Immature natural killer cell (primary cell): ENCODE measurements at regions not wholly inside any gene's neighbourhood (a gene's known extent, or its start where the extent isn't known, plus 50 kb on each side); places are given as distances from the start of the nearest gene placed in this dataset.

Source experiments
- DNase-seq, 3 donors: peaks; one replicate each; pipeline ENCODE4 v3.0.0; 2022; ENCODE audit warnings: mixed read lengths in 1 of 3
- H3K27ac Mint-ChIP-seq, 6 donors: one replicate each; pipeline ENCODE4 v1.8.0; 2020; ENCODE audit warnings: mixed read lengths in 6 of 6, mild to moderate bottlenecking in 5 of 6, inconsistent platforms in 4 of 6, moderate library complexity in 3 of 6
- H3K27me3 Mint-ChIP-seq, 3 donors: one replicate each; pipeline ENCODE4 v1.8.0; 2020 to 2021; ENCODE audit warnings: low read depth in 3 of 3, mild to moderate bottlenecking in 3 of 3, mixed read lengths in 3 of 3, moderate library complexity in 3 of 3, inconsistent platforms in 1 of 3
- H3K36me3 Mint-ChIP-seq, 3 donors: one replicate each; pipeline ENCODE4 v1.8.0; 2020; ENCODE audit warnings: mixed read lengths in 3 of 3, inconsistent platforms in 2 of 3, mild to moderate bottlenecking in 2 of 3
- H3K4me1 Mint-ChIP-seq, 2 donors: one replicate each; pipeline ENCODE4 v1.8.0; 2020; ENCODE audit warnings: inconsistent platforms in 2 of 2, mild to moderate bottlenecking in 2 of 2, mixed read lengths in 2 of 2, moderate library complexity in 1 of 2
- H3K4me3 Mint-ChIP-seq, 5 donors: one replicate each; pipeline ENCODE4 v1.8.0; 2020; ENCODE audit warnings: mild to moderate bottlenecking in 5 of 5, mixed read lengths in 5 of 5, inconsistent platforms in 3 of 5, moderate library complexity in 3 of 5
- H3K9me3 Mint-ChIP-seq, 6 donors: one replicate each; pipeline ENCODE4 v1.8.0; 2020; ENCODE audit warnings: mild to moderate bottlenecking in 6 of 6, mixed read lengths in 6 of 6, inconsistent platforms in 4 of 6, moderate library complexity in 3 of 6

- DNase-seq = no peak
- H3K27ac Mint-ChIP-seq = no peak overlapping the region
Observed at GRCh38 chr2:204012072-204012653, 75.6 kb downstream of the ICOS start.

GRCh38 chr2:204015118-204015843 lies 78.7 kb downstream of the ICOS start:
- H3K27ac Mint-ChIP-seq = no peak overlapping the region
- DNase-seq = no peak
- no peaks in the 10 kb centered on the region for H3K4me1 Mint-ChIP-seq
- H3K9me3 Mint-ChIP-seq = no peaks in the 10 kb centered on the region
- peaks cover 0 to 2% (median 0%) of the 10 kb centered on the region in 3 donors for H3K27me3 Mint-ChIP-seq
- H3K4me3 Mint-ChIP-seq = no peak overlapping the region
- H3K36me3 Mint-ChIP-seq = no peaks in the 10 kb centered on the region

More at GRCh38 chr2:204012072-204012653, 75.6 kb downstream of the ICOS start:
- Mint-ChIP-seq H3K36me3 (no peaks in the 10 kb centered on the region), H3K4me1 (no peaks in the 10 kb centered on the region), H3K4me3 (no peak overlapping the region), H3K27me3 (peaks cover 0 to 3% (median 0%) of the 10 kb centered on the region in 3 donors), H3K9me3 (no peaks in the 10 kb centered on the region)

GRCh38 chr2:204018717-204019116 lies 82.2 kb downstream of the ICOS start:
- Mint-ChIP-seq H3K36me3 (no peaks in the 10 kb centered on the region), H3K27me3 (no peaks in the 10 kb centered on the region), H3K4me3 (no peak overlapping the region), H3K4me1 (no peaks in the 10 kb centered on the region), H3K9me3 (no peaks in the 10 kb centered on the region), H3K27ac (no peak overlapping the region)
- no peak for DNase-seq

- no peaks in the 10 kb centered on the region for H3K9me3 Mint-ChIP-seq
- H3K4me3 Mint-ChIP-seq = no peak overlapping the region
- H3K27ac Mint-ChIP-seq = no peak overlapping the region
- DNase-seq = no peak
- peaks cover 0 to 1% (median 0%) of the 10 kb centered on the region in 3 donors for H3K27me3 Mint-ChIP-seq
- H3K4me1 Mint-ChIP-seq = no peaks in the 10 kb centered on the region
- no peaks in the 10 kb centered on the region for H3K36me3 Mint-ChIP-seq
Observed at GRCh38 chr2:204019572-204020501, 83.3 kb downstream of the ICOS start.

- H3K27me3 Mint-ChIP-seq = peaks cover 0 to 1% (median 0%) of the 10 kb centered on the region in 3 donors
- H3K36me3 Mint-ChIP-seq = no peaks in the 10 kb centered on the region
- H3K4me1 Mint-ChIP-seq = no peaks in the 10 kb centered on the region
- no peaks in the 10 kb centered on the region for H3K9me3 Mint-ChIP-seq
- no peak overlapping the region for H3K27ac Mint-ChIP-seq
- H3K4me3 Mint-ChIP-seq = no peak overlapping the region
- DNase-seq = no peak
Observed at GRCh38 chr2:204021290-204022081, 84.9 kb downstream of the ICOS start.

- no peak for DNase-seq
- Mint-ChIP-seq H3K36me3 (no peaks in the 10 kb centered on the region), H3K9me3 (no peaks in the 10 kb centered on the region), H3K4me3 (no peak overlapping the region), H3K27me3 (peaks cover 0 to 1% (median 0%) of the 10 kb centered on the region in 3 donors), H3K27ac (no peak overlapping the region), H3K4me1 (no peaks in the 10 kb centered on the region)
Observed at GRCh38 chr2:204022550-204022949, 86.0 kb downstream of the ICOS start.

- Mint-ChIP-seq H3K4me1 (no peaks in the 10 kb centered on the region), H3K36me3 (no peaks in the 10 kb centered on the region), H3K4me3 (no peak overlapping the region), H3K9me3 (no peaks in the 10 kb centered on the region), H3K27ac (no peak overlapping the region), H3K27me3 (peaks cover 0 to 1% (median 0%) of the 10 kb centered on the region in 3 donors)
- no peak for DNase-seq
Observed at GRCh38 chr2:204023088-204023487, 86.5 kb downstream of the ICOS start.

GRCh38 chr2:204024503-204024902 lies 87.9 kb downstream of the ICOS start:
- Mint-ChIP-seq H3K4me1 (no peaks in the 10 kb centered on the region), H3K36me3 (no peaks in the 10 kb centered on the region), H3K9me3 (peaks cover 0 to 2% (median 0%) of the 10 kb centered on the region in 6 donors), H3K27ac (no peak overlapping the region), H3K27me3 (peaks cover 0 to 2% (median 0%) of the 10 kb centered on the region in 3 donors), H3K4me3 (no peak overlapping the region)
- no peak for DNase-seq

GRCh38 chr2:204024906-204025475 lies 88.4 kb downstream of the ICOS start:
- no peak overlapping the region for H3K27ac Mint-ChIP-seq
- H3K4me1 Mint-ChIP-seq = no peaks in the 10 kb centered on the region
- no peaks in the 10 kb centered on the region for H3K36me3 Mint-ChIP-seq
- H3K9me3 Mint-ChIP-seq = peaks cover 0 to 2% (median 0%) of the 10 kb centered on the region in 6 donors
- no peak overlapping the region for H3K4me3 Mint-ChIP-seq
- peaks cover 0 to 3% (median 0%) of the 10 kb centered on the region in 3 donors for H3K27me3 Mint-ChIP-seq
- no peak for DNase-seq

- Mint-ChIP-seq H3K9me3 (peaks cover 0 to 2% (median 0%) of the 10 kb centered on the region in 6 donors), H3K4me3 (no peak overlapping the region), H3K27me3 (peaks cover 0 to 3% (median 2%) of the 10 kb centered on the region in 3 donors), H3K36me3 (no peaks in the 10 kb centered on the region), H3K27ac (no peak overlapping the region), H3K4me1 (no peaks in the 10 kb centered on the region)
- no peak for DNase-seq
Observed at GRCh38 chr2:204026294-204026693, 89.7 kb downstream of the ICOS start.

GRCh38 chr2:204027091-204027490 lies 90.5 kb downstream of the ICOS start:
- no peak for DNase-seq
- Mint-ChIP-seq H3K27me3 (peaks cover 0 to 3% (median 2%) of the 10 kb centered on the region in 3 donors), H3K27ac (no peak overlapping the region), H3K9me3 (peaks cover 0 to 2% (median 0%) of the 10 kb centered on the region in 6 donors), H3K4me3 (no peak overlapping the region), H3K36me3 (no peaks in the 10 kb centered on the region), H3K4me1 (no peaks in the 10 kb centered on the region)

GRCh38 chr2:204030322-204030721 lies 93.8 kb downstream of the ICOS start:
- no peak overlapping the region for H3K27ac Mint-ChIP-seq
- peaks cover 0 to 2% (median 0%) of the 10 kb centered on the region in 6 donors for H3K9me3 Mint-ChIP-seq
- H3K4me1 Mint-ChIP-seq = no peaks in the 10 kb centered on the region
- no peaks in the 10 kb centered on the region for H3K36me3 Mint-ChIP-seq
- peaks cover 0 to 2% (median 2%) of the 10 kb centered on the region in 3 donors for H3K27me3 Mint-ChIP-seq
- H3K4me3 Mint-ChIP-seq = no peak overlapping the region
- DNase-seq = no peak

- Mint-ChIP-seq H3K4me1 (no peaks in the 10 kb centered on the region), H3K4me3 (no peak overlapping the region), H3K27ac (no peak overlapping the region), H3K9me3 (peaks cover 0 to 2% (median 0%) of the 10 kb centered on the region in 6 donors), H3K36me3 (no peaks in the 10 kb centered on the region), H3K27me3 (peaks cover 0 to 5% (median 2%) of the 10 kb centered on the region in 3 donors)
- no peak for DNase-seq
Observed at GRCh38 chr2:204031056-204031455, 94.5 kb downstream of the ICOS start.
